LNCaP clone FGC (cell line): ENCODE measurements at regions not wholly inside any gene's neighbourhood (a gene's known extent, or its start where the extent isn't known, plus 50 kb on each side); places are given as distances from the start of the nearest gene placed in this dataset.

ENCODE experiments used
- DNase-seq: peaks from one replicate; pipeline ENCODE4 v3.0.0-alpha.2; 2011; ENCODE audit warnings: low read depth
- H3K4me3 ChIP-seq: 2 replicates; pipeline ENCODE4 v1.5.1; 2011; ENCODE audit warnings: mild to moderate bottlenecking, low read depth, low read length, control low read depth
- CTCF ChIP-seq: IDR thresholded peaks from 2 replicates; pipeline ENCODE4 v1.5.1; 2012; ENCODE audit warnings: mild to moderate bottlenecking; ENCODE audit not compliant: control insufficient read depth, insufficient read depth; ENCODE audit errors: extremely low read depth

- no peak for DNase-seq
- H3K4me3 ChIP-seq = no peak overlapping the region
- TF ChIP-seq CTCF = no peak
Measured at GRCh38 chr15:37594417-37594816, 340.0 kb upstream of the TMCO5A start.

- DNase-seq = no peak
- TF ChIP-seq CTCF = no peak
- no peak overlapping the region for H3K4me3 ChIP-seq
Measured at GRCh38 chr15:37595426-37595970, 338.9 kb upstream of the TMCO5A start.

GRCh38 chr15:37599156-37599555 is 335.3 kb upstream of the TMCO5A start:
- no peak for TF ChIP-seq CTCF

GRCh38 chr15:37616215-37616614 is 318.2 kb upstream of the TMCO5A start:
- TF ChIP-seq CTCF = no peak
- no peak for DNase-seq

More at GRCh38 chr15:37599156-37599555, 335.3 kb upstream of the TMCO5A start:
- H3K4me3 ChIP-seq = no peak overlapping the region
- no peak for DNase-seq

GRCh38 chr15:37618353-37618752 is 316.1 kb upstream of the TMCO5A start:
- DNase-seq = no peak
- no peak overlapping the region for H3K4me3 ChIP-seq
- no peak for TF ChIP-seq CTCF

More at GRCh38 chr15:37616215-37616614, 318.2 kb upstream of the TMCO5A start:
- H3K4me3 ChIP-seq = no peak overlapping the region

- H3K4me3 ChIP-seq = no peak overlapping the region
- no peak for TF ChIP-seq CTCF
- no peak for DNase-seq
Measured at GRCh38 chr15:37619358-37620042, 314.9 kb upstream of the TMCO5A start.

- H3K4me3 ChIP-seq = no peak overlapping the region
- TF ChIP-seq CTCF = no peak
- DNase-seq = no peak
Measured at GRCh38 chr15:37625576-37625975, 308.9 kb upstream of the TMCO5A start.
